ENCODE measurements at regions not wholly inside any gene's neighbourhood (a gene's known extent, or its start where the extent isn't known, plus 50 kb on each side); places are given as distances from the start of the nearest gene placed in this dataset.
"Not testable (repeated sequence)": the region's sequence is repeated elsewhere in the genome, so short reads cannot be mapped to it uniquely, and the experiment has no call there.

- no peak for DNase-seq (ENCODE audit: low spot score)
Observed at GRCh38 chr10:8338177-8338766, 283.8 kb downstream of the GATA3 start.

GRCh38 chr10:8344756-8345155, 290.3 kb downstream of the GATA3 start:
- DNase-seq (ENCODE audit: low spot score): no peak

- no peak for DNase-seq (ENCODE audit: low spot score)
Observed at GRCh38 chr10:8346861-8347260, 292.4 kb downstream of the GATA3 start.

GRCh38 chr10:8347614-8348013, 293.1 kb downstream of the GATA3 start:
- not testable (repeated sequence) for DNase-seq (ENCODE audit: low spot score)

GRCh38 chr10:8349610-8350249, 295.2 kb downstream of the GATA3 start:
- no peak for DNase-seq (ENCODE audit: low spot score)

- no peak for DNase-seq (ENCODE audit: low spot score)
Observed at GRCh38 chr10:8350250-8350967, 295.9 kb downstream of the GATA3 start.

GRCh38 chr10:8352171-8353075, 297.9 kb downstream of the GATA3 start:
- no peak for DNase-seq (ENCODE audit: low spot score)

GRCh38 chr10:8356283-8356682, 301.8 kb downstream of the GATA3 start:
- no peak for DNase-seq (ENCODE audit: low spot score)

- no peak for DNase-seq (ENCODE audit: low spot score)
Observed at GRCh38 chr10:8359467-8359866, 305.0 kb downstream of the GATA3 start.

GRCh38 chr10:8360365-8360764, 305.9 kb downstream of the GATA3 start:
- no peak for DNase-seq (ENCODE audit: low spot score)

- DNase-seq (ENCODE audit: low spot score): no peak
Observed at GRCh38 chr10:8360814-8361509, 306.5 kb downstream of the GATA3 start.

- no peak for DNase-seq (ENCODE audit: low spot score)
Observed at GRCh38 chr10:8361510-8361844, 307.0 kb downstream of the GATA3 start.

GRCh38 chr10:8365935-8366911, 311.7 kb downstream of the GATA3 start:
- no peak for DNase-seq (ENCODE audit: low spot score)

GRCh38 chr10:8367672-8368411, 313.4 kb downstream of the GATA3 start:
- DNase-seq (ENCODE audit: low spot score): not testable (repeated sequence)

- DNase-seq (ENCODE audit: low spot score): no peak
Observed at GRCh38 chr10:8369666-8370065, 315.2 kb downstream of the GATA3 start.

- no peak for DNase-seq (ENCODE audit: low spot score)
Observed at GRCh38 chr10:8374334-8374733, 319.8 kb downstream of the GATA3 start.

- DNase-seq (ENCODE audit: low spot score): no peak
Observed at GRCh38 chr10:8375137-8375536, 320.6 kb downstream of the GATA3 start.

- no peak for DNase-seq (ENCODE audit: low spot score)
Observed at GRCh38 chr10:8378198-8378983, 323.9 kb downstream of the GATA3 start.

All from COLO829 (cell line).